ENCODE measurements at regions not wholly inside any gene's neighbourhood (a gene's known extent, or its start where the extent isn't known, plus 50 kb on each side); places are given as distances from the start of the nearest gene placed in this dataset.

GRCh38 chr6:15086348-15087158 lies 159.3 kb upstream of the JARID2 start:
- DNase-seq (ENCODE audit: low read depth in 1 of 2, low spot score in 1 of 2): peak in 1 of 2 experiments; percentile 75
- no peak for TF ChIP-seq JUND (IDR thresholded peaks at IDR 0.05; ENCODE audit: low read depth)
- in situ Hi-C loops (cut with HindIII; ENCODE audit: low pct_unique_long_range_greater_than_20kb, low sequenced_read_pairs): no loop called here

DNA sequence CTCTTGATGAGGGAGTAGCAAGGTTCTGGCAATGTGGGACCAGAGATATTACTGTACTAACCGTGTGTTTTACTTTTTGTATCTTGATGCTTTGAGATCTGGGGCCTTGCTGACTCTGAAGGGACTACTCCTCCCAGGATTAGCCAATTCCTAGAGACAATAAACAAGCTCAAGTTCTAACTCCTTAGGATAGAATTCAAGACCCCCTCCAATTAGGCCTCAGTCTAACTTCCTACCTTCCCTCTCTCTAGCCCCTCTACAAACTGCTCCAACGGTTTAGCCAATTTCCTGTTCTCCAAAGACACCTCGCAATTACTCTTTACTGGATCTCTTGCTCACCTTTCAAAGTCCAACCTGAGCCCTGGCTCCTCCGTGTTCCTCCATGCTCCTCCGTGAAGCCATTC lies 158.7 kb upstream of the JARID2 start:
- no peak for DNase-seq (ENCODE audit: low read depth in 1 of 2, low spot score in 1 of 2)
- in situ Hi-C loops (cut with HindIII; ENCODE audit: low pct_unique_long_range_greater_than_20kb, low sequenced_read_pairs): no loop called here
- no peak for TF ChIP-seq JUND (IDR thresholded peaks at IDR 0.05; ENCODE audit: low read depth)

DNA sequence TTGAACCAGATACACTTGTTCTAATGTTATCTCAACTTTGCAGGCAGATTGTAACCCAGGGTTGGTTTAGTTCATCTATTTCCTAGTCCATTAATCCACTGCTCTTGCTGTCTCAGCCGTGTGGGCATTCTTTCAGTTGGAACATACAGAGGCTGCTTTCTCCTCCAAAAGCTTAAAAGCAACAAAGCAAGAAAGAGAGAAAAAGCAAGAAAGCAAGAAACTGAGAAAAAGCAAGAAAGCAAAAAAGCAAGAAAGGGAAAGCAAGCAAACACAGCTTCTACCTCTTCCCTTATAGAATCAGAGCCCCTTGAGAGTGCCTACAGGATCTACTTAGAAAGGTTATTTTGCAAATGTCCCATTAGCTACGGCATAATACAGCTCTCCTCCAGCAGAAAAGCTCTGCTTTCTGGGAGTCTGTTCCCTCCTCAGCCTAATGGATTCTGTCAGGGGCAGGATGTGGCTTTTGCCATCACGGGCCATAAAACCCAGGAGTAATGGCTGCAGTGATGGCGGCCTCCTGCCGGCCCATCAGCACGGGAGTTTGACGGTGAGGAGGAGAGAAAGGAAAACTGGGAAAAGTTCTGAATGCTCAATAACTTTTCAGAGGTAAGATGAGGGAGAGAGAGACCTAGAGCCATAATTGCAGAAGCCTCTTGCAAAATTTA lies 156.8 kb upstream of the JARID2 start:
- no peak for TF ChIP-seq JUND (IDR thresholded peaks at IDR 0.05; ENCODE audit: low read depth)
- no peak for DNase-seq (ENCODE audit: low read depth in 1 of 2, low spot score in 1 of 2)
- in situ Hi-C loops (cut with HindIII; ENCODE audit: low pct_unique_long_range_greater_than_20kb, low sequenced_read_pairs): no loop called here

DNA sequence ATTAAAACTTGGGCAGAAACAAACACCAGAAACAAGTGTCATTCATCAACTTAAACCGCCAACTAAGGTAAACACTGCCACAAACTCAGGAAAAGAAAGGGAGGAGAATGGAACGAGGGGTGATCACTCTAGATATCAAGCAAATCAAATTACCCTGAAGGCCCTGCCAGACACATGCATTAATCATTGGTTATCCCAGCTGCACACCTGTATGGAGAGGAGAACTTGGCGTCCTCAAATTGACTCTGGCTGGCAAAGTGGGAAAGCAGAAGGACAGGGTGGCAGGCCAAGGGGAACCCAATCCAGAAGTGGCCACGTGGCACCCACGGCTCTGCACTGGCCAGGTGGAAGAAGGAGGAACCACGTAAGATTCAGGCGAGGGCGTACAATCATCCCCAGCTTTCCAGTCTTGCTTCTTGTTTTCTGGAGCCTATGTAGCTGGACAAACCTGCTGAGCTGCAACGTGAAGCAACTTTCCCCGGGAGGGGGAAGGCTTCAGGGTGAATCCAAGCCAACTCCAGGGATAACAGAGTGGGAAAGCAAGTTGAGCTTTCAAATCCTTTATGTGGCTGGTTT lies 156.2 kb upstream of the JARID2 start:
- in situ Hi-C loops (cut with HindIII; ENCODE audit: low pct_unique_long_range_greater_than_20kb, low sequenced_read_pairs): no loop called here
- DNase-seq (ENCODE audit: low read depth in 1 of 2, low spot score in 1 of 2): peak; percentile 53 to 98
- TF ChIP-seq JUND (IDR thresholded peaks at IDR 0.05; ENCODE audit: low read depth): no peak

GRCh38 chr6:15090145-15090579 lies 155.7 kb upstream of the JARID2 start:
- in situ Hi-C loops (cut with HindIII; ENCODE audit: low pct_unique_long_range_greater_than_20kb, low sequenced_read_pairs): no loop called here
- no peak for TF ChIP-seq JUND (IDR thresholded peaks at IDR 0.05; ENCODE audit: low read depth)
- DNase-seq (ENCODE audit: low read depth in 1 of 2, low spot score in 1 of 2): peak in 1 of 2 experiments; percentile 30

DNA sequence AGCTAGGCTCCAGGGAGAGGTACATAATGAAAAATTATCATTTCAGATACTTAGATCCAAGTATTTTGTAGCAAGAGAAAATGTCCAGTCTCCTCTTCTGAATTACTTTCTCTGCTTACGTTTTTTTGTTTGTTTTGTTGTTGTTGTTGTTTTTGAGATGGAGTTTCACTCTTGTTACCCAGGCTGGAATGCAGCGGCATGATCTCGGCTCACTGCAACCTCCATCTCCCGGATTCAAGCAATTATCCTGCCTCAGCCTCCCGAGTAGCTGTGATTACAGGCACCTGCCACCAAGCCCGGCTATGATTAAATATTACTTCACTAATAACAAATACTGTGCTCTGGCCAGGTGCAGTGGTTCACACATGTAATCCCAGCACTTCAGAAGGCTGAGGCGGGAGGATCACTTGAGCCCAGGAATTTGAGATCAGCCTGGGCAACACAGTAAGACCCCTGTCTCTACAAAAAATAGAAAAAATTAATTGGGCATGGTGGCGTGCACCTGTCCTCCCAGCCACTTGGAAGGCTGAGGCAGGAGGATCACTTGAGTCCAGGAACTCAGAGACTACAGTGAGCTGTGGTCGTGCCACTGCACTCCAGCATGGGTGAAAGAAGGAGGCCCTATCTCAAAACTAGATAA lies 155.0 kb upstream of the JARID2 start:
- no peak for TF ChIP-seq JUND (IDR thresholded peaks at IDR 0.05; ENCODE audit: low read depth)
- peak in 1 of 2 experiments; percentile 20 for DNase-seq (ENCODE audit: low read depth in 1 of 2, low spot score in 1 of 2)
- in situ Hi-C loops (cut with HindIII; ENCODE audit: low pct_unique_long_range_greater_than_20kb, low sequenced_read_pairs): no loop called here

DNA sequence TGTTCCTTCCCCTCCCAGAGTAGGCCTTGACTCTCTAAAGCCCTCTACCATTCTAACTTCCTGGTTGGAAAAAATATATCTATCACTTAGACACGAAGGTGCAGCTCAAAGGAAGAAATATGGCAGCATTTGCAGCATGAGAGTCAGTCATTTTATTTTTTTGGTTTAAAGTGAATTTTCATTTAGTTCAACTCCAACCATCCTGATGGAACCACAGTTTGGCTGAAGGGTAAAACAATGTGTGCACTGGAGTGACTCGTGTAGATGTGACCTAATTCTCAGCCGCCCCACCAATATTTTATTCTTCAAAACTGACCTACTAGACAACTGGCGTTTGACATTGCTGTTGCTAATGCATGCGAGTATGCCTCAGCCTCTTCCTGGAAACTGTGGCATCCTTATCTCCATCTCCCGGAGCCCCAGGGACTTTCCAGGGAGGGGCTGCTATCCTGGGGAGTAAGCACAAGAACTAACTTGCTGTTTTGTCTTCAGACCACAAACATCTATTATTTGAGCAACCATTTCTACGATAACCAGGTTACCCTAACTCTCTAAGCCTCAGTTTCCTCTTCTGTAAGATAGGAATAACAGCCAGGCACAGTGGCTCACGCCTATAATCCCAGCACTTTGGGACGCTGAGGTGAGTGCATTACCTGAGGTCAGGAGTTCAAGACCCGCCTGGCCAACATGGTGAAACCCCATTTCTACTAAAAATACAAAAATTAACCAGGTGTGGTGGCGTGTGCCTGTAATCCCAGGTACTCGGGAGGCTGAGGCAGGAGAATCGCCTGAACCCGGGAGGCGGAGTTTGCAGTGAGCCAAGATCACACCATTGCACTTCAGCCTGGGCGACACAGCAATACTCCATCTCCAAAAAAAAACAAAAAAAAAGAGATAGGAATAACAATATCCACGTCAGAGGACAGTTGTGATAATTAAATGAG lies 148.7 kb upstream of the JARID2 start:
- DNase-seq (ENCODE audit: low read depth in 1 of 2, low spot score in 1 of 2): no peak
- TF ChIP-seq JUND (IDR thresholded peaks at IDR 0.05; ENCODE audit: low read depth): no peak
- in situ Hi-C loops (cut with HindIII; ENCODE audit: low pct_unique_long_range_greater_than_20kb, low sequenced_read_pairs): no loop called here

DNA sequence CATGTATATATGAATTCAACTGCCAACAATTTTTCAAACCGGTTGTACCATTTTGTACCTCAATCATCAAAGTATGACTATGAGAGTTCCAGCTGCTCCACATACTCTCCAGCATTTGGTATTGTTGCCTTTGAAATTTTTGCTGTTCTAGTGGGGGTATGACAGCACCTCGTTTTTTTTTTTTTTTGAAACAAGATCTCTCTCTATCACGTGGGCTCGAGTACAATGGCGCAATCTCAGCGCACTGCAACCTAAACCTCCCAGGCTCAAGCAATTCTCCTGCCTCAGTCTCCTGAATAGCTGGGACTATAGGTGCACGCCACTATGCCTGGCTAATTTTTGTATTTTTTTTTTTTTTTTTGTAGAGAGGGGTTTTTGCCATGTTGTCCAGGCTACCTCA lies 144.7 kb upstream of the JARID2 start:
- in situ Hi-C loops (cut with HindIII; ENCODE audit: low pct_unique_long_range_greater_than_20kb, low sequenced_read_pairs): no loop called here
- no peak for DNase-seq (ENCODE audit: low read depth in 1 of 2, low spot score in 1 of 2)
- no peak for TF ChIP-seq JUND (IDR thresholded peaks at IDR 0.05; ENCODE audit: low read depth)

DNA sequence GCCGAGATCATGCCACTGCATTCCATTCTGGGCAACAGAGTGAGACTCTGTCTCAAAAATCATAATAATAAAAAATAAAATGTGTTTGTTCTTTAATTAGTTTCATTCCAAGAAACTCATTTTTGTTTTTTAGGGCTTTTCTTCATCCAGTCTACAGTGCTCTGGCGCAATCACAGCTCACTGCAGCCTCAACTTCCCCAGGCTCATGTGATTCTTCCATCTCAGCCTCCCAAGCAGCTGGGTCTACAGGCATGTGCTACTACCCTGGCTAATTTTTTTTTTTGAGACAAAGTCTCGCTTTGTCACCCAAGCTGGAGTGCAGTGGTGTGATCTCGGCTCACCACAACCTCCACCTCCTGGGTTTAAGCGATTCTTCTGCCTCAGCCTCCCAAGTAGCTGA lies 143.6 kb upstream of the JARID2 start:
- in situ Hi-C loops (cut with HindIII; ENCODE audit: low pct_unique_long_range_greater_than_20kb, low sequenced_read_pairs): no loop called here
- TF ChIP-seq JUND (IDR thresholded peaks at IDR 0.05; ENCODE audit: low read depth): no peak
- no peak for DNase-seq (ENCODE audit: low read depth in 1 of 2, low spot score in 1 of 2)

- no peak for DNase-seq (ENCODE audit: low read depth in 1 of 2, low spot score in 1 of 2)
- no peak for TF ChIP-seq JUND (IDR thresholded peaks at IDR 0.05; ENCODE audit: low read depth)
- in situ Hi-C loops (cut with HindIII; ENCODE audit: low pct_unique_long_range_greater_than_20kb, low sequenced_read_pairs): no loop called here
Measured at GRCh38 chr6:15106958-15107643, 138.8 kb upstream of the JARID2 start.

DNA sequence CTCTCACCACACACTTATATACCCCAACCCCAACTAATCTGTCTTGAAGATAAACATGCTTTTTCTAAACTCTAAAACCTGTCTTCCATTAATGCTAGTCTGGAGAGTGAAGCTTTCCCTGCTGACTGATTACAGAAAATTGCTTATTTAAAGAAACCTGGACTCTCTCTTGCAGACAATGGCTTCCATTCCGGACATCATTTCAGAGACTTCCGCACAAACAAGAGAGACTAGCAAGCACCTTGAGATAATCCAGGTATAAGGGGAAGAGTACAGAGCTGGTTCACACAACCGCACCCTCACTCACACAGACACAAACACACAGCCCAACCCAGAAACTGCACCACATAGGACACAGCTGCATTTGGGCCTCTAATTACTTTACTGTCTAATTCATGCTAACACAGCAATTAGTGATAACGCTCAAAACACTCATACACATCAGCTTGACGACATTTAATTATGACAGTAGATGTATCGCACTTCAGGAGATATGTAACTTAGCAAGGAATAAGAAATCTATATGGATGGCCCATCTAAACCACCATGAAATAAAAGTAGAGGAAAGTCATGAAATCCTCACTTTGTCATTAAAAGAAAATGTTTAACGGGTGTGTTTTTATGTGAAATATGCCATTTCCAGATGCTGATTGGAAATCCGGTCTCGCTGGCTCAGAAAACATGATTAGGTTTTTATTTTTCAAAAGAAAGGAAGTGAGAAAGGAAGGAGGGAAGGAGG lies 138.1 kb upstream of the JARID2 start:
- TF ChIP-seq JUND (IDR thresholded peaks at IDR 0.05; ENCODE audit: low read depth): no peak
- in situ Hi-C loops (cut with HindIII; ENCODE audit: low pct_unique_long_range_greater_than_20kb, low sequenced_read_pairs): no loop called here
- no peak for DNase-seq (ENCODE audit: low read depth in 1 of 2, low spot score in 1 of 2)
